GM12878 (cell line): ENCODE measurements at regions not wholly inside any gene's neighbourhood (a gene's known extent, or its start where the extent isn't known, plus 50 kb on each side); places are given as distances from the start of the nearest gene placed in this dataset.

Experiments used
- ATAC-seq: fragments of 200-7000 bp; cut with Tn5 transposase; 3 replicates; pipeline ENCODE4 v1.9.1; 2020; ENCODE audit warnings: mild to moderate bottlenecking, moderate library complexity
- BruUV-seq: library from RNA; stranded (reverse); fragments of 400-500 nt; replicated peaks from 2 replicates; lab custom pipeline; 2021; lab: Mats Ljungman, UMichigan
- CTCF ChIA-PET: fragments of 300-600 bp; sonication (Branson Sonifier 250); formaldehyde crosslinking; extraction: SDS; loops from one replicate; lab custom pipeline; 2021; ENCODE audit warnings: inconsistent platforms; lab: Yijun Ruan, JAX
- POLR2A ChIA-PET: fragments of 350-600 bp; formaldehyde crosslinking; extraction: SDS; loops from one replicate; lab custom pipeline; 2021; ENCODE audit warnings: inconsistent platforms; lab: Charles Lee
- RAD21 ChIA-PET: fragments of 300-600 bp; sonication (Branson Sonifier 250); formaldehyde crosslinking; loops from one replicate; lab custom pipeline; 2023; ENCODE audit warnings: antibody characterized with exemption; ENCODE audit not compliant: unreplicated experiment; lab: Charles Lee
- SMC1A ChIA-PET: fragments of 300-600 bp; sonication (Branson Sonifier 250); formaldehyde crosslinking; loops from one replicate; lab custom pipeline; 2023; ENCODE audit not compliant: unreplicated experiment, uncharacterized antibody; lab: Charles Lee
- DNase-seq: peaks from one replicate; pipeline ENCODE4 v3.0.0-alpha.2; 2011; ENCODE audit warnings: low read depth, low spot score
- FAIRE-seq: peaks from 3 replicates; lab custom pipeline; 2011; peaks lifted over from hg19 to GRCh38; lab: Jason Lieb, UNC
- H2AFZ ChIP-seq: 2 replicates; pipeline ENCODE4 v1.6.0; 2011; ENCODE audit warnings: low read depth, low read length, control low read depth; ENCODE audit not compliant: control insufficient read depth
- H3K27ac ChIP-seq: 2 replicates; pipeline ENCODE4 v1.5.1; 2011; ENCODE audit warnings: control low read depth; ENCODE audit not compliant: control insufficient read depth, insufficient read depth
- H3K27me3 ChIP-seq, 2 experiments: replicated peaks in 1 of 2; 2 replicates each; pipeline versions ENCODE4 v1.6.0 to v1.6.1; 2011; ENCODE audit warnings: low read length in 1 of 2; ENCODE audit not compliant: control insufficient read depth in 2 of 2, insufficient read depth in 2 of 2
- H3K36me3 ChIP-seq, 2 experiments: 2 replicates each; pipeline ENCODE4 v1.5.1; 2011; ENCODE audit warnings: low read length in 1 of 2; ENCODE audit not compliant: control insufficient read depth in 2 of 2, insufficient read depth in 2 of 2
- H3K4me1 ChIP-seq: 2 replicates; pipeline ENCODE4 v1.6.1; 2011; ENCODE audit warnings: mild to moderate bottlenecking, low read length, moderate library complexity, mixed read lengths; ENCODE audit not compliant: control insufficient read depth, insufficient read depth
- H3K4me2 ChIP-seq: 2 replicates; pipeline ENCODE4 v1.6.0; 2011; ENCODE audit warnings: control low read depth; ENCODE audit not compliant: control insufficient read depth, insufficient read depth
- H3K4me3 ChIP-seq: fragments of 200-600 bp; sonication (generic); 2 replicates; pipeline ENCODE4 v1.5.1; 2016
- H3K79me2 ChIP-seq: 2 replicates; pipeline ENCODE4 v1.6.0; 2011; ENCODE audit warnings: low read length; ENCODE audit not compliant: control insufficient read depth, insufficient read depth
- H3K9ac ChIP-seq: 2 replicates; pipeline ENCODE4 v1.8.0; 2011; ENCODE audit warnings: low read length, control low read depth, mixed read lengths; ENCODE audit not compliant: control insufficient read depth, insufficient read depth
- H3K9me3 ChIP-seq: replicated peaks from 3 replicates; pipeline ENCODE4 v1.5.1; 2011; ENCODE audit warnings: mild to moderate bottlenecking, low read length; ENCODE audit not compliant: control insufficient read depth, insufficient read depth
- H4K20me1 ChIP-seq: 2 replicates; pipeline ENCODE4 v1.6.0; 2011; ENCODE audit not compliant: control insufficient read depth, insufficient read depth
- BHLHE40 ChIP-seq, 2 experiments: fragments of 450-650 bp in 1 of 2; IDR thresholded peaks; 2 replicates each; pipeline ENCODE4 v1.6.1; 2011 to 2017; ENCODE audit warnings: low read depth in 2 of 2, borderline replicate concordance in 1 of 2, improper control_type of control experiment in 1 of 2, low read length in 1 of 2, mild to moderate bottlenecking in 1 of 2
- DPF2 ChIP-seq: fragments of 450-650 bp; IDR thresholded peaks from 2 replicates; pipeline ENCODE4 v1.6.1; 2017; ENCODE audit warnings: mild to moderate bottlenecking
- EGR1 ChIP-seq, 2 experiments: IDR thresholded peaks; 1 replicate in 1 of 2; 2 replicates in 1 of 2; pipeline ENCODE4 v1.6.1; 2011 to 2012; ENCODE audit warnings: low read depth in 2 of 2, low read length in 2 of 2, borderline replicate concordance in 1 of 2, mild to moderate bottlenecking in 1 of 2, moderate library complexity in 1 of 2
- EP300 ChIP-seq, 2 experiments: fragments of 150-350 bp in 1 of 2; IDR thresholded peaks; 2 replicates each; pipeline ENCODE4 v1.6.1; 2011 to 2012; ENCODE audit warnings: low read depth in 2 of 2, low read length in 2 of 2, borderline replicate concordance in 1 of 2, improper control_type of control experiment in 1 of 2, inconsistent platforms in 1 of 2; ENCODE audit not compliant: control insufficient read depth in 1 of 2
- IKZF2 ChIP-seq, 2 experiments: fragments of 450-650 bp; IDR thresholded peaks; 2 replicates each; pipeline ENCODE4 v1.6.1; 2017; ENCODE audit warnings: mild to moderate bottlenecking in 2 of 2, moderate library complexity in 2 of 2
- LARP7 ChIP-seq: fragments of 450-650 bp; IDR thresholded peaks from 2 replicates; pipeline ENCODE4 v1.6.1; 2017; ENCODE audit warnings: mild to moderate bottlenecking
- NRF1 ChIP-seq: conservative IDR thresholded peaks from 2 replicates; pipeline ENCODE4 v1.6.1; 2011; ENCODE audit warnings: mild to moderate bottlenecking, low read depth, low read length, improper control_type of control experiment
- PAX5 ChIP-seq: IDR thresholded peaks from 2 replicates; pipeline ENCODE4 v1.6.1; 2011; ENCODE audit warnings: low read depth, low read length, borderline replicate concordance
- POLR2A ChIP-seq: IDR thresholded peaks from 2 replicates; pipeline ENCODE4 v1.6.1; 2011; ENCODE audit warnings: low read depth, mild to moderate bottlenecking, low read length
- RELA ChIP-seq: fragments of 450-650 bp; IDR thresholded peaks from 2 replicates; pipeline ENCODE4 v1.8.0; 2014; ENCODE audit warnings: borderline replicate concordance; ENCODE audit not compliant: partially characterized antibody
- RELB ChIP-seq: fragments of 450-650 bp; IDR thresholded peaks from 2 replicates; pipeline ENCODE4 v1.6.1; 2017; ENCODE audit warnings: low read depth, mild to moderate bottlenecking, moderate library complexity
- TCF3 ChIP-seq: IDR thresholded peaks from 2 replicates; pipeline ENCODE4 v1.6.1; 2012; ENCODE audit warnings: low read depth, mild to moderate bottlenecking, low read length, borderline replicate concordance; ENCODE audit not compliant: insufficient read depth
- YY1 ChIP-seq: IDR thresholded peaks from 2 replicates; pipeline ENCODE4 v1.6.1; 2011; ENCODE audit warnings: low read depth, mild to moderate bottlenecking, low read length
- WGBS: methylation state at CpG from one replicate; pipeline ENCODE4 v1.1.6; 2016; ENCODE audit warnings: low lambda C conversion rate; ENCODE audit not compliant: insufficient replicate concordance, insufficient coverage; ENCODE audit errors: missing lambda C conversion rate; 5-methylcytosine and 5-hydroxymethylcytosine counted together
- in situ Hi-C: fragments of 300-500 bp; cut with MboI; formaldehyde crosslinking; loops from 9 replicates; pipeline ENCODE4 v1.14.3; 2018; ENCODE audit warnings: mixed read lengths
- intact Hi-C: fragments of 100-400 bp; cut with micrococcal nuclease; formaldehyde crosslinking; loops from one replicate; pipeline ENCODE4 v1.14.2; 2022; ENCODE audit not compliant: unreplicated experiment

- Histone ChIP-seq H3K9me3 (no peaks in the 10 kb centered on the region), H3K27me3 (no peaks in the 10 kb centered on the region), H4K20me1 (no peaks in the 10 kb centered on the region), H3K4me1 (peaks cover 57% of the 10 kb centered on the region), H3K36me3 (no peaks in the 10 kb centered on the region), H3K27ac (peak overlapping the region; percentile 88), H2AFZ (no peak overlapping the region; the same call in 1 of the 2 replicates), H3K79me2 (peaks cover 55% of the 10 kb centered on the region), H3K9ac (peak overlapping the region; percentile 57), H3K4me3 (peak overlapping the region; percentile 21; the same call in 1 of the 2 replicates), H3K4me2 (peak overlapping the region; percentile 82)
- ATAC-seq (peak; percentile 52), FAIRE-seq (no peak), DNase-seq (no peak)
- 0% methylated on average over 10 of the region's 11 CpGs for WGBS
- SMC1A ChIA-PET: interaction anchor here (0.6 to 35.8 kb wide), 29 partner anchors 9 to 205 kb away, joined by 3 to 945 read pairs (median 7); partner anchors contain the start of gene SERTAD2
- intact Hi-C loops (loop anchor here (1.0 to 2.0 kb wide), 5 partner anchors 20 to 133 kb away; no protein-coding TSS in a partner anchor), in situ Hi-C loops (no loop called here)
- peak; percentile 41 for TF ChIP-seq POLR2A
- TF ChIP-seq EGR1 (IDR thresholded peaks at IDR 0.05; ENCODE audit: borderline replicate concordance in 1 of 2, low read depth in 2 of 2, low read length in 2 of 2): no peak
- TF ChIP-seq IKZF2 (IDR thresholded peaks at IDR 0.05): peak in 1 of 2 experiments; percentile 24; a peak in 2 of 4 replicates
- 0 out of 2 replicates have a peak, but pooled peaks have one; percentile 20 for TF ChIP-seq DPF2
- no peak for TF ChIP-seq NRF1
- peak; percentile 15; the same call in 1 of the 2 replicates for TF ChIP-seq RELB
- TF ChIP-seq BHLHE40 (IDR thresholded peaks at IDR 0.05; ENCODE audit: borderline replicate concordance in 1 of 2, low read depth in 2 of 2, low read length in 1 of 2): peak in 1 of 2 experiments; percentile 60; a peak in 1 of 4 replicates
- TF ChIP-seq YY1: 0 out of 2 replicates have a peak, but pooled peaks have one; percentile 20
- 0 out of 2 replicates have a peak, but pooled peaks have one; percentile 14 for TF ChIP-seq TCF3
- peak; percentile 20; the same call in 1 of the 2 replicates for TF ChIP-seq PAX5
- no peak for TF ChIP-seq EP300 (IDR thresholded peaks at IDR 0.05; ENCODE audit: borderline replicate concordance in 1 of 2, control insufficient read depth in 1 of 2, low read depth in 2 of 2, low read length in 2 of 2)
- peak; percentile 31 for TF ChIP-seq RELA
- TF ChIP-seq LARP7: peak; percentile 62
- POLR2A ChIA-PET: interaction anchor here (0.5 to 11.0 kb wide), 19 partner anchors 9 to 401 kb away, joined by 3 to 115 read pairs (median 7); partner anchors contain the start of gene SERTAD2
- BruUV-seq: no TSS peak
- CTCF ChIA-PET: interaction anchor here (0.5 to 5.0 kb wide), 18 partner anchors 9 to 205 kb away, joined by 3 to 55 read pairs (median 8); partner anchors contain the start of gene SERTAD2
- RAD21 ChIA-PET: interaction anchor here (0.9 to 11.5 kb wide), 30 partner anchors 9 to 191 kb away, joined by 3 to 216 read pairs (median 8); partner anchors contain the start of gene SERTAD2
Observed at GRCh38 chr2:64727843-64728463, 74.2 kb upstream of the SERTAD2 start.
